D721Med (cell line): ENCODE measurements at regions not wholly inside any gene's neighbourhood (a gene's known extent, or its start where the extent isn't known, plus 50 kb on each side); places are given as distances from the start of the nearest gene placed in this dataset.
"Not testable (repeated sequence)": the region's sequence is repeated elsewhere in the genome, so short reads cannot be mapped to it uniquely, and the experiment has no call there.

Experiments
- DNase-seq: peaks from one replicate; pipeline ENCODE4 v3.0.0; 2011; ENCODE audit warnings: low spot score; ENCODE audit not compliant: insufficient read length
- FAIRE-seq: peaks from 2 replicates; lab custom pipeline; 2011; peaks lifted over from hg19 to GRCh38; lab: Jason Lieb, UNC
- TF ChIP-seq, protein P1 (sequence below): IDR thresholded peaks from 2 replicates; pipeline ENCODE4 v1.5.1; 2012; ENCODE audit warnings: mild to moderate bottlenecking, control low read depth; ENCODE audit not compliant: insufficient read depth; ENCODE audit errors: missing control alignments

- FAIRE-seq (no peak), DNase-seq (no peak)
- TF ChIP-seq, protein P1, sequence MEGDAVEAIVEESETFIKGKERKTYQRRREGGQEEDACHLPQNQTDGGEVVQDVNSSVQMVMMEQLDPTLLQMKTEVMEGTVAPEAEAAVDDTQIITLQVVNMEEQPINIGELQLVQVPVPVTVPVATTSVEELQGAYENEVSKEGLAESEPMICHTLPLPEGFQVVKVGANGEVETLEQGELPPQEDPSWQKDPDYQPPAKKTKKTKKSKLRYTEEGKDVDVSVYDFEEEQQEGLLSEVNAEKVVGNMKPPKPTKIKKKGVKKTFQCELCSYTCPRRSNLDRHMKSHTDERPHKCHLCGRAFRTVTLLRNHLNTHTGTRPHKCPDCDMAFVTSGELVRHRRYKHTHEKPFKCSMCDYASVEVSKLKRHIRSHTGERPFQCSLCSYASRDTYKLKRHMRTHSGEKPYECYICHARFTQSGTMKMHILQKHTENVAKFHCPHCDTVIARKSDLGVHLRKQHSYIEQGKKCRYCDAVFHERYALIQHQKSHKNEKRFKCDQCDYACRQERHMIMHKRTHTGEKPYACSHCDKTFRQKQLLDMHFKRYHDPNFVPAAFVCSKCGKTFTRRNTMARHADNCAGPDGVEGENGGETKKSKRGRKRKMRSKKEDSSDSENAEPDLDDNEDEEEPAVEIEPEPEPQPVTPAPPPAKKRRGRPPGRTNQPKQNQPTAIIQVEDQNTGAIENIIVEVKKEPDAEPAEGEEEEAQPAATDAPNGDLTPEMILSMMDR = no peak
These were observed 321.2 kb upstream of the COL8A1 start for GRCh38 chr3:99317201-99317600.

DNA sequence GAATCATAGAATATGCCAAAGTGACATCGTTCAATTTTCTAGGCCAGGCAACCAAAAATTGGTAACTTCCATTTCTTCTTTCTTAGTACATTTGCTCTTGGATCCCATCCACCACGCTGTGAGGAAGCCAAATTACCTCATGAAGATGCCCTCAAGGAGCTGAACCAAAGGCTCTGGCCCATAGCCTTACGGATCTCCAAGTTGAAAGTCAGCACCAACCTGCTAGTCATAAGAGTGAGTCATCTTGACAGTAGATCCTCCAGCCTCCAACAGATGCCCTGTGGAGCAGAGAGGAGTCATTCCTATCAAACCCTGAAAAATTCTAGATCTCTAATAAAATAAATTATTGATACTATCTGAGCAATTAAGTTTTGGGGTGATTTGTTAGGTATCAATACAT, 322.5 kb upstream of the COL8A1 start:
- FAIRE-seq = no peak
- no peak for DNase-seq
- TF ChIP-seq, protein P1 = no peak

DNA sequence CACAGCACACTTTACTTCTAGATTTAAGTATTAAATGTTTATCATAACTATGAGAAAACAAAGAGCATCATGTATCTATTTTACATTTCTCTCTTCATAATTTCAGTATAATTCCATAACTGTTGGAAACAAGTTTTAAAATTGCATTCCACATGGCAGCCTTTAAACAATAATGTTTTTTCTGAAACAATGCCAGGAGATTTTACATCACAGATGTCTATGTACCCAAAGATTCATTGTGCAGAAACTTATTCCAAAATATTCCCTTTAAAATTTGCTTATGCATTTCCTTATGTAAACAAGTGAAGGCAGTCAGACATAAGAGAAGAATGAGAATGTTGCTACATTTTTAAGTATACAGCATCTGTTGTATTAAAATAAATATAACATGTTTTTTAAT, 324.9 kb upstream of the COL8A1 start:
- FAIRE-seq (no peak), DNase-seq (no peak)
- TF ChIP-seq, protein P1 = no peak

GRCh38 chr3:99298661-99299060, 339.7 kb upstream of the COL8A1 start:
- DNase-seq (no peak), FAIRE-seq (no peak)
- TF ChIP-seq, protein P1 = no peak

GRCh38 chr3:99295836-99296235, 342.6 kb upstream of the COL8A1 start:
- no peak for DNase-seq
- FAIRE-seq = no peak
- TF ChIP-seq, protein P1 = no peak

DNA sequence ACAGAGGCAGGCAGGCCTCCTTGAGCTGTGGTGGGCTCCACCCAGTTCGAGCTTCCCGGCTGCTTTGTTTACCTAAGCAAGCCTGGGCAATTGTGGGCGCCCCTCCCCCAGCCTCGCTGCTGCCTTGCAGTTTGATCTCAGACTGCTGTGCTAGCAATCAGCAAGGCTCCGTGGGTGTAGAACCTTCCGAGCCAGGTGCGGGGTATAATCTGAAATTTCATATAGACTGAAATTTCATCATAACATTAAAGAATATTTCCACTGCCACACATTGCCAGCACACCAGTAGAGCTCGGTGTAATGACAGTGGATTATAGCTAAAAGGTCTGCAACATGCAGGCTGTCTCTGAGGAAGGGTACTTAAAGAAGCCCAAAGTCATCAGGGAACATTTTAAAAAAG, 344.3 kb upstream of the COL8A1 start:
- DNase-seq, FAIRE-seq: not testable (repeated sequence)

GRCh38 chr3:99287876-99288275, 350.5 kb upstream of the COL8A1 start:
- TF ChIP-seq, protein P1 = no peak
- FAIRE-seq = no peak
- DNase-seq = no peak

GRCh38 chr3:99286266-99286845, 352.0 kb upstream of the COL8A1 start:
- DNase-seq = no peak
- FAIRE-seq = no peak
- TF ChIP-seq, protein P1 = no peak
